Adipocyte (in vitro differentiated cells): ENCODE measurements at regions not wholly inside any gene's neighbourhood (a gene's known extent, or its start where the extent isn't known, plus 50 kb on each side); places are given as distances from the start of the nearest gene placed in this dataset.

ENCODE experiments used
- DNase-seq: peaks from one replicate; pipeline ENCODE4 v3.0.0-alpha.2; 2015; ENCODE audit warnings: low read depth
- H3K27me3 ChIP-seq: replicated peaks from 2 replicates; pipeline ENCODE4 v1.7.0; 2013; ENCODE audit warnings: mild to moderate bottlenecking, low read length, moderate library complexity; ENCODE audit not compliant: control insufficient read depth, insufficient read depth
- H3K36me3 ChIP-seq: 2 replicates; pipeline ENCODE4 v1.7.0; 2013; ENCODE audit warnings: low read length, mild to moderate bottlenecking, moderate library complexity; ENCODE audit not compliant: control insufficient read depth, insufficient read depth, severe bottlenecking
- H3K4me1 ChIP-seq: 2 replicates; pipeline ENCODE4 v1.7.0; 2013; ENCODE audit warnings: mild to moderate bottlenecking, low read length, moderate library complexity; ENCODE audit not compliant: control insufficient read depth, insufficient read depth
- H3K4me3 ChIP-seq: 2 replicates; pipeline ENCODE4 v1.7.0; 2013; ENCODE audit warnings: mild to moderate bottlenecking, low read length, moderate library complexity
- H3K9ac ChIP-seq: 2 replicates; pipeline ENCODE4 v1.7.0; 2013; ENCODE audit warnings: mild to moderate bottlenecking, low read length, moderate library complexity
- H3K9me3 ChIP-seq: 2 replicates; pipeline ENCODE4 v1.7.0; 2013; ENCODE audit warnings: mild to moderate bottlenecking, low read length, moderate library complexity; ENCODE audit not compliant: control insufficient read depth

DNA sequence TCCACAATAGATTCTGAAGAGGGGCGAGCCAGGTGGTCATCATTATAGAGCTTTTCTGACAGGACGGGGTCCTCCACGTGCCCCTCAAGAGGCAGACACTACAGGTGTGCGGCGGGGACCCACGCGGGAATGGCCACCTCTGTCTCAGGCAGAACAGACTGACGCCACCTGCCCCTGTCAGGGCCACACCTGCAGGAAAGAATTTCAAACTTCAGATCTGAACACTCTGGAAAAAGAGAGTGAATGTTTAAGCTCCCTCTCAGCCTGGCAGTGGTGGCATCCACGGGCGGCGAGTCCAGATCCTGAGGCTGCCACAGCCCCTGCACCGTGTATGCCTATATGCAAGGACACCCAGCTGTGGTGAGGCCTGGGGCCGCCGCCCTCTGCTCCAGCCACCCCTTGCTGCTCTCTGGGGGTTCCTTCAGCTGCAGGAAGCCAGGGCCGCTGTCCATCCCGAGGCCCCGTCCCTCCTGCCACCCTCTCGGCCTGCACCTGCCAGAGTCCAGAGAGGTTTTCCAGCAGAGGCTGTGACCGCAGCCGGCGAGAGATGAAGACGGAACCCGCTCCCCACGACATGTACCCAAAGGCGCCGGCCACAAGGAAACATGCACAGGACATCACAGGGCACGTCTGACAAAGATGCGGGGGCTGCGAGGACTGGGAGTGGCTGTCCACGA is 234.9 kb downstream of the ERMARD start:
- H3K9ac ChIP-seq: no peak overlapping the region
- DNase-seq: no peak
- no peaks in the 10 kb centered on the region for H3K36me3 ChIP-seq
- H3K4me3 ChIP-seq: no peak overlapping the region
- H3K4me1 ChIP-seq: no peaks in the 10 kb centered on the region
- peaks cover 26% of the 10 kb centered on the region for H3K27me3 ChIP-seq
- no peaks in the 10 kb centered on the region for H3K9me3 ChIP-seq

DNA sequence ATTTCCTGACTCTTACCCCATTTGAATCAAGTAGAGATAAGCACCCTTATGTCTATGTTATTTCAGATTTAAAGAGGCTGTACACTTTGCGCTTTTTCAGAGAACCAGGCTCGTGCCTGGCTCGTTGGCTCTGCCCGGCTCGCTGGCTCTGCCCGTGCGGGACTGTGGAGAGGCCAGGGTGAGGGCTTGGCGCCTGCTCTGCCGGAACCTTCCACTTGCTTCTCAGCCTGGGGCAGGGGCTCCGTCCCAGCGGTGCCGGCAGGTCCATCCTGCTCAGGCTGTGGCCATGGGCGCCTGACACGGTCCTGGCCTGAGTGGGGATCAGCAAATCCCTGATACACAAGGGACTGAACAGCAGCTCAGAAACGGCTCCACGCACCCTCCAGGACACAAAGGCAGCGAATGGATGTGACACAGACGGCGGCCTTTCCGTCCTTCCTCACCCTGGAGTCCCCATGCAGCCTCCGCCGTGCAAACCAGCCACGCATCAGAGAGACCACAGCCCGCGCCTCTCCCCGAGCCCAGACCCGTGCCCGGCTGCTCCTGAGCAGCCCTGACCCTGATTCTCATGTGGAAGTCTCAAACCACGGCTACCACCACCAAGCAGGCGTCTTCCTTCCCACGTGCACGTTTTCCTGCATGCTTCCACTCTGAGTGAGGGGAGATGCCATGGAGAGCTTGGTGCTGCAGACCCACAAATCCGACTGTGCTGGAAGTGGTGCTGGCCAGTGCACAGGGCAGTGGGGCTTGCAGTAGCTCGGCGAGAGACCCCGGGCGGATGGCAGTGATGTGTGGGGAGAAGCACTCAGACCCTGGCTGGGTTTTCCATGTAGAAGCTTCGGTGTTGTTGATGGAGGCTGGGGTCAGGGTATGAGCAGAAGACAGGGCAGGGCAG is 233.9 kb downstream of the ERMARD start:
- no peak overlapping the region for H3K4me3 ChIP-seq
- no peaks in the 10 kb centered on the region for H3K9me3 ChIP-seq
- H3K36me3 ChIP-seq: no peaks in the 10 kb centered on the region
- H3K9ac ChIP-seq: no peak overlapping the region
- no peak for DNase-seq
- peaks cover 25% of the 10 kb centered on the region for H3K27me3 ChIP-seq
- H3K4me1 ChIP-seq: no peaks in the 10 kb centered on the region

DNA sequence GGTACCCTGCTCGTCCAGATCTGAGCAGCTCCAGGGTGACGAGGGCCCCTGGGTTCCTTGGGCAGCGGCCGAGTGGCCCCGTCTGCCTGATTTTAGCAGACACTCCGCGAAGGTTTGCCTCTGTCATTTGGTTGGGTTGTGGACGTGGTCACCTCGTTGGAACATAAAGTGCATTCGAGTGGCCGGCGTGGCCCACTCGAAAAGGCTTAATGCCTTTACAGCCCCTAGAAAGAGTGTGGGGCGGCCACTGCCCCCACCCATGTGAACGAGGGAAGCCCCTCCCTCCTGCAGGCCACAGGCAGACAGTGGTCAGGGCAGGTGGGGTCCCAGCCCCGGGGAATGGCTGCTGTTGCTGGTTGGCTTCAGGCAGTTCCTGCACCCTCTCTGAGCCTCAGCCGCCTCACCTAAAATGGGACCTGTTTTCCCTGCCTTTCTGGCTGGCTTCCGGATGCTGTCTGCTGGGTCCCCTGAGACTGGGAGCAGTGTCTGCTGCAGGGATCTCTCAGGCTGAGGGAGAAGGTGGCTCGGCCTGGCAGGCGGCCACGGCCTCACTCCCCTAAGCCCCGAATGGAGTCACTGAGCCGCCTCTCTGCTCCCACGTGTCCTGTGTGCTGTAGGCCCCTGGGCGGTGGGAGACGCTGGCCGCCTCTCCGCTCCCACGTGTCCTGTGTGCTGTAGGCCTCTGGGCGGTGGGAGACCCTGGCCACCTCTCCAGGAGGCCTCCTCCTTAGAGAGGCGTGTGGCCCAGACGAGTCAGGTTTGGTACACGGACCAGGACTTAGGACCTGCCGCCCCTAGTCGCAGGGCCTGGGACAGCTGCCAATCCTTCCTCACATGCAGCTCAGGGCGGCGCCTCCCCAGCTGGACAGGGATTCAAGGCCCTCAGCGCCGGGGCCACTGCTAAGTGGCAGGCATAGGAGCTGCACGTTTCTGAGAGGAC is 233.0 kb downstream of the ERMARD start:
- no peak overlapping the region for H3K4me3 ChIP-seq
- H3K36me3 ChIP-seq: no peaks in the 10 kb centered on the region
- H3K9ac ChIP-seq: no peak overlapping the region
- no peaks in the 10 kb centered on the region for H3K4me1 ChIP-seq
- peaks cover 22% of the 10 kb centered on the region for H3K27me3 ChIP-seq
- no peaks in the 10 kb centered on the region for H3K9me3 ChIP-seq
- DNase-seq: no peak

DNA sequence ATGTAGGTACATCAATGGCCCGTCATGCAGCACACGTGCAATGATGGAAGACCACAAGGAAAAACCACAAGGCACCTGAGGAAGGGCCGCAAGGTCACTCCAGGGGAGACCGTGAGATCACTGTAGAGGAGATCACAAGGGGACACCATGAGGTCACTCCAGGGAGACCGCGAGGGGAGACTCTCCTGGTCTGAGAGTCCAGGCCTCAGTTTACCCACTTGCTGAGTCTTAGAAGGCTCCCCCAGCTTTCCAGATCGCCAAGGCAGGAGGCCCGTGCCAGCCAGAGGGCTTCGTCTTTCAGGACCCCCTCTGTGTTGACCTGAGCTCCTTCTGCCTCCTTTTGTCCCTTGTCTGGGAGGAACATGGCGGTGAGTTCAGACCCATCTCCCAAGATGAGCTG is 232.2 kb downstream of the ERMARD start:
- Histone ChIP-seq H3K9ac (no peak overlapping the region), H3K9me3 (no peaks in the 10 kb centered on the region), H3K36me3 (no peaks in the 10 kb centered on the region), H3K27me3 (peaks cover 21% of the 10 kb centered on the region), H3K4me3 (no peak overlapping the region), H3K4me1 (peaks cover 1% of the 10 kb centered on the region)
- DNase-seq: no peak

DNA sequence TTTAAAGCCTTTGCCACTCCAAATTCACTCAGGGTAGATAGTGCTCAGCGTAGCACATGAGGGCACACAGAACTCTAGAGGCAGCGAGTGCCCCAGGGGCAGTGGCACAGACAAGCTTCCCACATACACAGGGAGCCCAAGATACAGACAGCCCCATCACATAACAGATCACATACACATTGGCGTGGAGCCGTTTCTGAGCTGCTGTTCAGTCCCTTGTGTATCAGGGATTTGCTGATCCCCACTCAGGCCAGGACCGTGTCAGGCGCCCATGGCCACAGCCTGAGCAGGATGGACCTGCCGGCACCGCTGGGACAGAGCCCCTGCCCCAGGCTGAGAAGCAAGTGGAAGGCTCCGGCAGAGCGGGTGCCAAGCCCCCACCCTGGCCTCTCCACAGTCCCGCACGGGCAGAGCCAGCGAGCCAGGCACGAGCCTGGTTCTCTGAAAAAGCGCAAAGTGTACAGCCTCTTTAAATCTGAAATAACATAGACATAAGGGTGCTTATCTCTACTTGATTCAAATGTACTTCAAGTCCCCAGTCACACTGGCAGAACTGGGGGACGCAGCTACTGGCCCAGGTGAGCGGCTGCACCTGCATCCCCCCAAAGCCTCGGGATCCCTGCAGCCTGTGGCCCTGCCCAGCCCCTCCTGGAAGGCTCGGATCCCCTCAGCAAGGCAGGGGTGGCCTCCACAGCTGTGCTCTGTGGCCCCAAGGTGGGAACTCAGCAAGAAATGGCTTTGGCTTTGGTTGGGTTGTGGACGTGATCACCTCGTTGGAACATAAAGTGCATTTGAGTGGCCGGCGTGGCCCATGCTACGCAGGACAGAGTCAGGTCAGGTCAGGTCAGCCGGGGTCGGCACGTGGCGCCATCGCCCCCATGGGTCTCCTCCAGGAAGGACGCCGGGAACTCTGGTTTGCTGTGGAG is 231.3 kb downstream of the ERMARD start:
- no peaks in the 10 kb centered on the region for H3K9me3 ChIP-seq
- no peak for DNase-seq
- H3K27me3 ChIP-seq: peaks cover 21% of the 10 kb centered on the region
- H3K9ac ChIP-seq: no peak overlapping the region
- H3K4me3 ChIP-seq: no peak overlapping the region
- H3K36me3 ChIP-seq: no peaks in the 10 kb centered on the region
- H3K4me1 ChIP-seq: peaks cover 5% of the 10 kb centered on the region

GRCh38 chr6:169981969-169982368 is 230.5 kb downstream of the ERMARD start:
- H3K36me3 ChIP-seq: no peaks in the 10 kb centered on the region
- no peak overlapping the region for H3K9ac ChIP-seq
- peaks cover 5% of the 10 kb centered on the region for H3K4me1 ChIP-seq
- no peak overlapping the region for H3K4me3 ChIP-seq
- H3K27me3 ChIP-seq: peaks cover 21% of the 10 kb centered on the region
- no peak for DNase-seq
- H3K9me3 ChIP-seq: no peaks in the 10 kb centered on the region

GRCh38 chr6:169981568-169981967 is 230.1 kb downstream of the ERMARD start:
- DNase-seq: no peak
- Histone ChIP-seq H3K4me1 (peaks cover 5% of the 10 kb centered on the region), H3K27me3 (peaks cover 21% of the 10 kb centered on the region), H3K36me3 (no peaks in the 10 kb centered on the region), H3K9ac (no peak overlapping the region), H3K4me3 (no peak overlapping the region), H3K9me3 (no peaks in the 10 kb centered on the region)

- Histone ChIP-seq H3K9ac (no peak overlapping the region), H3K27me3 (peaks cover 21% of the 10 kb centered on the region), H3K4me3 (no peak overlapping the region), H3K4me1 (peaks cover 5% of the 10 kb centered on the region), H3K9me3 (no peaks in the 10 kb centered on the region), H3K36me3 (no peaks in the 10 kb centered on the region)
- no peak for DNase-seq
Measured at GRCh38 chr6:169980826-169981450, 229.5 kb downstream of the ERMARD start.

DNA sequence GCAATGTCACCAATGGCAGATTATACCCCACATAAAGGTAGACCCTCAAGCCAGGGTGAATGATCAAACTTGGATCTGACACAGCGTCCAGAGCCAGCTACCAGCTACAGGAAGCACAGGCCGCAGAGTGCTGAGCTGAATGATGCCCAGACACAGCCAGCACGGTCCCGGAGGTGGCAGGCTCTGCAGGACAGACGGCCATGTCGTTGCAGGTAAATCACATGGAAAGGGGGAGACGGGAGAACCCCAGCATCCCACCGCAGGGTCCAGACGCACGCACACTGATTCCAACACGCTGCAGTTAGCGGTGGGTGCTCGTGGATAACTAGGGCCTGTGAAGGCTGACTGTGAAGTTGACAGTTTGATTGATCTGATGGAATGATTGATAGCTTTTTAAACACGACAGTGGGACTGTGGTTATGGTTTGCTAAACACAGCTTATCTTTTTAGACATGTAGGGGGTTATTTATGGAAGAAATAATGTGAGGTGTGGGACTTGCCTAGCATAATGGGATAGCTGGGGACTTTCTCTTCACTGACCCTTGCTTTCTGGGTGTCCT is 228.5 kb downstream of the ERMARD start:
- Histone ChIP-seq H3K27me3 (peaks cover 23% of the 10 kb centered on the region), H3K4me1 (peaks cover 5% of the 10 kb centered on the region), H3K36me3 (no peaks in the 10 kb centered on the region), H3K9ac (no peak overlapping the region), H3K9me3 (no peaks in the 10 kb centered on the region), H3K4me3 (no peak overlapping the region)
- DNase-seq: no peak
